Sigmoid colon (tissue), 4 donors: ENCODE measurements at regions not wholly inside any gene's neighbourhood (a gene's known extent, or its start where the extent isn't known, plus 50 kb on each side); places are given as distances from the start of the nearest gene placed in this dataset.

ENCODE experiments used
- CTCF ChIP-seq, 4 experiments: fragments of 450-650 bp in 3 of 4; fragments of 200-600 bp in 1 of 4; IDR thresholded peaks; one replicate each; pipeline ENCODE4 v1.5.1; 2016 to 2019; ENCODE audit warnings: antibody characterized with exemption in 4 of 4, mild to moderate bottlenecking in 3 of 4, moderate library complexity in 2 of 4
- EP300 ChIP-seq, 4 donors: sonication (generic); formaldehyde crosslinking; IDR thresholded peaks; one replicate each; pipeline ENCODE4 v1.6.1; 2017; ENCODE audit warnings: antibody characterized with exemption in 4 of 4
- POLR2A ChIP-seq, 2 donors: fragments of 450-650 bp; IDR thresholded peaks; one replicate each; pipeline ENCODE4 v1.6.1; 2016; ENCODE audit warnings: antibody characterized with exemption in 2 of 2, mild to moderate bottlenecking in 2 of 2, moderate library complexity in 2 of 2
- POLR2AphosphoS5 ChIP-seq, 4 donors: sonication (generic); formaldehyde crosslinking; IDR thresholded peaks; one replicate each; pipeline ENCODE4 v1.6.1; 2017; ENCODE audit warnings: antibody characterized with exemption in 4 of 4

- TF ChIP-seq CTCF (IDR thresholded peaks at IDR 0.05) = no peak
- TF ChIP-seq POLR2AphosphoS5 (IDR thresholded peaks at IDR 0.05) = no peak
- no peak for TF ChIP-seq POLR2A (IDR thresholded peaks at IDR 0.05)
- no peak for TF ChIP-seq EP300 (IDR thresholded peaks at IDR 0.05)
Observed at GRCh38 chr16:48740964-48741363, 131.0 kb upstream of the N4BP1 start.
